DMS 273 (cell line): ENCODE measurements at regions not wholly inside any gene's neighbourhood (a gene's known extent, or its start where the extent isn't known, plus 50 kb on each side); places are given as distances from the start of the nearest gene placed in this dataset.
"Not testable (repeated sequence)": the region's sequence is repeated elsewhere in the genome, so short reads cannot be mapped to it uniquely, and the experiment has no call there.

Source experiments
- DNase-seq: peaks from one replicate; lab custom pipeline; 2025; ENCODE audit not compliant: unreplicated experiment; lab: John Stamatoyannopoulos, UW

GRCh38 chr3:177493091-177493490, 295.8 kb upstream of the TBL1XR1 start:
- no peak for DNase-seq

- DNase-seq = no peak
These were observed 296.9 kb upstream of the TBL1XR1 start for GRCh38 chr3:177494216-177494615.

- DNase-seq = peak; percentile 16
These were observed 298.3 kb upstream of the TBL1XR1 start for GRCh38 chr3:177495566-177495965.

GRCh38 chr3:177498037-177498857, 301.0 kb upstream of the TBL1XR1 start:
- DNase-seq = peak; percentile 44

GRCh38 chr3:177499039-177499438, 301.8 kb upstream of the TBL1XR1 start:
- DNase-seq = not testable (repeated sequence)

- DNase-seq = no peak
These were observed 302.6 kb upstream of the TBL1XR1 start for GRCh38 chr3:177499779-177500423.

GRCh38 chr3:177510693-177511216, 313.5 kb upstream of the TBL1XR1 start:
- peak; percentile 31 for DNase-seq

- DNase-seq = no peak
These were observed 315.9 kb upstream of the TBL1XR1 start for GRCh38 chr3:177512945-177513814.

GRCh38 chr3:177513815-177514610, 316.7 kb upstream of the TBL1XR1 start:
- DNase-seq = no peak

- DNase-seq = no peak
These were observed 317.6 kb upstream of the TBL1XR1 start for GRCh38 chr3:177514611-177515499.

GRCh38 chr3:177515786-177516157, 318.5 kb upstream of the TBL1XR1 start:
- no peak for DNase-seq

GRCh38 chr3:177516158-177517011, 319.1 kb upstream of the TBL1XR1 start:
- peak; percentile 77 for DNase-seq

- DNase-seq = no peak
These were observed 320.6 kb upstream of the TBL1XR1 start for GRCh38 chr3:177517906-177518305.

- peak; percentile 87 for DNase-seq
These were observed 322.3 kb upstream of the TBL1XR1 start for GRCh38 chr3:177519588-177519987.

- DNase-seq = no peak
These were observed 324.0 kb upstream of the TBL1XR1 start for GRCh38 chr3:177521305-177521704.

- DNase-seq = no peak
These were observed 324.8 kb upstream of the TBL1XR1 start for GRCh38 chr3:177522051-177522450.

- no peak for DNase-seq
These were observed 325.9 kb upstream of the TBL1XR1 start for GRCh38 chr3:177523067-177523675.

- DNase-seq = no peak
These were observed 326.7 kb upstream of the TBL1XR1 start for GRCh38 chr3:177523872-177524438.
